K562 (cell line): ENCODE measurements at regions not wholly inside any gene's neighbourhood (a gene's known extent, or its start where the extent isn't known, plus 50 kb on each side); places are given as distances from the start of the nearest gene placed in this dataset.

Experiments used
- ATAC-seq: fragments of 200-7000 bp; cut with Tn5 transposase; 3 replicates; pipeline ENCODE4 v1.9.1; 2020; ENCODE audit warnings: moderate library complexity
- BruUV-seq: library from RNA; stranded (reverse); fragments of 400-500 nt; replicated peaks from 2 replicates; lab custom pipeline; 2021; lab: Mats Ljungman, UMichigan
- CTCF ChIA-PET: fragments of 300-600 bp; formaldehyde crosslinking; extraction: SDS; loops from one replicate; lab custom pipeline; 2021; ENCODE audit warnings: low intra/inter-chr PET ratio; lab: Yijun Ruan, JAX
- POLR2A ChIA-PET: fragments of 300-600, 350-650 bp; sonication (Branson Sonifier 250); formaldehyde crosslinking; extraction: SDS; loops from one replicate; lab custom pipeline; 2021; ENCODE audit warnings: antibody characterized with exemption, inconsistent platforms; lab: Yijun Ruan, JAX
- DNase-seq, 4 experiments: peaks; one replicate each; pipeline versions ENCODE4 v3.0.0 to v3.0.0-alpha.2; 2011 to 2018; ENCODE audit warnings: low spot score in 3 of 4, mixed read lengths in 3 of 4; ENCODE audit errors: extremely low read depth in 1 of 4
- FAIRE-seq: peaks from 2 replicates; lab custom pipeline; 2011; peaks lifted over from hg19 to GRCh38; lab: Jason Lieb, UNC
- H2AFZ ChIP-seq: 2 replicates; pipeline ENCODE4 v1.6.0; 2011; ENCODE audit warnings: low read depth, low read length, control low read depth, inconsistent platforms
- H3K27ac ChIP-seq: fragments of 200-600 bp; 3 replicates; pipeline ENCODE4 v1.8.0; 2011; ENCODE audit warnings: low read depth, mild to moderate bottlenecking, control low read depth, inconsistent platforms, low read length, moderate library complexity, mixed read lengths; ENCODE audit errors: extremely low read depth
- H3K27me3 ChIP-seq, 2 experiments: fragments of 300-600 bp in 1 of 2; 2 replicates in 1 of 2; 3 replicates in 1 of 2; pipeline versions ENCODE4 v1.6.0 to v1.8.0; 2011; ENCODE audit warnings: inconsistent platforms in 2 of 2, low read length in 2 of 2, mild to moderate bottlenecking in 1 of 2, mixed read lengths in 1 of 2, moderate library complexity in 1 of 2; ENCODE audit not compliant: control insufficient read depth in 2 of 2, insufficient read depth in 2 of 2
- H3K36me3 ChIP-seq: fragments of 300-600 bp; 3 replicates; pipeline ENCODE4 v1.8.0; 2011; ENCODE audit warnings: mild to moderate bottlenecking, low read length, inconsistent platforms; ENCODE audit not compliant: control insufficient read depth, insufficient read depth
- H3K4me1 ChIP-seq, 2 experiments: fragments of 200-600 bp in 1 of 2; replicated peaks in 1 of 2; 2 replicates in 1 of 2; 3 replicates in 1 of 2; pipeline versions ENCODE4 v1.5.1 to v1.8.0; 2011; ENCODE audit warnings: inconsistent platforms in 2 of 2, low read length in 2 of 2, mild to moderate bottlenecking in 1 of 2, mixed read lengths in 1 of 2, moderate library complexity in 1 of 2; ENCODE audit not compliant: control insufficient read depth in 2 of 2, insufficient read depth in 2 of 2
- H3K4me2 ChIP-seq: 2 replicates; pipeline ENCODE4 v1.6.1; 2011; ENCODE audit warnings: low read length, control low read depth, inconsistent platforms, mixed read lengths; ENCODE audit not compliant: insufficient read depth
- H3K4me3 ChIP-seq: fragments of 200-600 bp; sonication (generic), shearing (Covaris generic); 2 replicates; pipeline ENCODE4 v1.5.1; 2016; ENCODE audit warnings: control low read depth, inconsistent platforms
- H3K79me2 ChIP-seq: fragments of 200-600 bp; 3 replicates; pipeline ENCODE4 v1.8.0; 2011; ENCODE audit warnings: low read length, inconsistent platforms; ENCODE audit not compliant: control insufficient read depth, insufficient read depth
- H3K9ac ChIP-seq, 2 experiments: 2 replicates each; pipeline versions ENCODE4 v1.6.0 to v1.6.1; 2011; ENCODE audit warnings: low read depth in 2 of 2, low read length in 2 of 2, control low read depth in 1 of 2, inconsistent platforms in 1 of 2, mild to moderate bottlenecking in 1 of 2, mixed read lengths in 1 of 2; ENCODE audit not compliant: insufficient read depth in 1 of 2
- H3K9me1 ChIP-seq: one replicate; pipeline ENCODE4 v1.6.0; 2011; ENCODE audit warnings: inconsistent platforms, mild to moderate bottlenecking, low read length, moderate library complexity; ENCODE audit not compliant: control insufficient read depth, insufficient read depth
- H3K9me3 ChIP-seq: replicated peaks from 2 replicates; pipeline ENCODE4 v1.5.1; 2011; ENCODE audit warnings: low read depth, low read length, inconsistent platforms; ENCODE audit not compliant: control insufficient read depth, insufficient read depth
- H4K20me1 ChIP-seq: replicated peaks from 2 replicates; pipeline ENCODE4 v1.6.1; 2011; ENCODE audit warnings: low read length, inconsistent platforms, mixed read lengths; ENCODE audit not compliant: control insufficient read depth, insufficient read depth
- BCL6 ChIP-seq: fragments of 250-450 bp; sonication (Bioruptor Pico); IDR thresholded peaks from 2 replicates; pipeline ENCODE4 v1.4.0; 2020
- CHD7 ChIP-seq: fragments of 200-600 bp; sonication (generic); IDR thresholded peaks from one replicate; pipeline ENCODE4 v1.6.1; 2012; ENCODE audit warnings: mild to moderate bottlenecking, low read depth, low read length, inconsistent platforms
- ETS2 ChIP-seq: IDR thresholded peaks from 2 replicates; pipeline ENCODE4 v1.6.1; 2016; ENCODE audit warnings: borderline replicate concordance, missing genetic modification characterization, mild to moderate bottlenecking, moderate library complexity, missing compliant biosample characterization; ENCODE audit not compliant: poor library complexity, severe bottlenecking
- MYC ChIP-seq, 2 experiments: fragments of 250-450 bp in 1 of 2; sonication (Bioruptor Pico) in 1 of 2; IDR thresholded peaks; 2 replicates each; pipeline versions ENCODE4 v1.5.1 to v1.6.1; 2012 to 2021; ENCODE audit warnings: low read depth in 2 of 2, borderline replicate concordance in 1 of 2, improper control_type of control experiment in 1 of 2, low read length in 1 of 2, mild to moderate bottlenecking in 1 of 2, moderate library complexity in 1 of 2
- ZNF280A ChIP-seq: fragments of 450-650 bp; IDR thresholded peaks from 2 replicates; pipeline ENCODE4 v1.6.1; 2018; ENCODE audit warnings: mild to moderate bottlenecking, low read depth; ENCODE audit not compliant: partially characterized antibody
- ZNF561 ChIP-seq: fragments of 450-650 bp; formaldehyde crosslinking; conservative IDR thresholded peaks from 2 replicates; pipeline ENCODE4 v1.4.0; 2020; ENCODE audit warnings: mild to moderate bottlenecking, moderate library complexity
- WGBS: fragments of 100-300 bp; shearing (Covaris generic); methylation state at CpG from one replicate; pipeline ENCODE4 v1.1.6; 2016; ENCODE audit warnings: low coverage, mixed read lengths; ENCODE audit not compliant: insufficient coverage; ENCODE audit errors: missing lambda C conversion rate; 5-methylcytosine and 5-hydroxymethylcytosine counted together
- in situ Hi-C: fragments of 300-500 bp; cut with MboI; formaldehyde crosslinking; loops from 4 replicates; pipeline ENCODE4 v1.15.0; 2018; ENCODE audit warnings: inconsistent platforms, mixed read lengths
- intact Hi-C: fragments of 100-400 bp; cut with micrococcal nuclease; formaldehyde crosslinking; loops from 2 replicates; pipeline ENCODE4 v1.14.2; 2022

GRCh38 chr5:28402590-28403301 is 1364.4 kb upstream of the CDH9 start (continued):
- no peak for TF ChIP-seq ZNF280A
- TF ChIP-seq ZNF561: no peak
- no peak for TF ChIP-seq BCL6 (CRISPR knock-in tag)
- TF ChIP-seq MYC (IDR thresholded peaks at IDR 0.05; ENCODE audit: low read depth, low read length): no peak
- no peak for TF ChIP-seq MYC (CRISPR knock-in tag; IDR thresholded peaks at IDR 0.05; ENCODE audit: borderline replicate concordance, low read depth)
- TF ChIP-seq, all 486 proteins: peak for 0

GRCh38 chr5:28400076-28400475 is 1361.7 kb upstream of the CDH9 start:
- intact Hi-C loops: no loop called here
- TF ChIP-seq CHD7 (no peak), ETS2 (tag) (no peak)

More at GRCh38 chr5:28400076-28400475, 1361.7 kb upstream of the CDH9 start:
- H3K27ac ChIP-seq: no peak overlapping the region
- ATAC-seq (no peak), DNase-seq (no peak), FAIRE-seq (no peak)
- in situ Hi-C loops: no loop called here
- POLR2A ChIA-PET: no interaction called here
- H3K4me1 ChIP-seq: no peaks in the 10 kb centered on the region
- WGBS: 0% methylated on average over 2 of the region's 2 CpGs
- no peaks in the 10 kb centered on the region for H4K20me1 ChIP-seq
- no TSS peak for BruUV-seq
- no peak overlapping the region for H3K4me2 ChIP-seq
- no peaks in the 10 kb centered on the region for H3K9me3 ChIP-seq
- H3K9ac ChIP-seq: no peak overlapping the region
- H3K9me1 ChIP-seq: no peaks in the 10 kb centered on the region
- CTCF ChIA-PET: no interaction called here
- no peaks in the 10 kb centered on the region for H3K79me2 ChIP-seq
- no peak overlapping the region for H3K4me3 ChIP-seq
- no peaks in the 10 kb centered on the region for H3K27me3 ChIP-seq
- no peaks in the 10 kb centered on the region for H3K36me3 ChIP-seq
- H2AFZ ChIP-seq: no peak overlapping the region
